Smooth muscle cell (in vitro differentiated cells): ENCODE measurements at regions not wholly inside any gene's neighbourhood (a gene's known extent, or its start where the extent isn't known, plus 50 kb on each side); places are given as distances from the start of the nearest gene placed in this dataset.

Experiments
- DNase-seq: peaks from one replicate; lab custom pipeline; 2025; ENCODE audit not compliant: unreplicated experiment; lab: John Stamatoyannopoulos, UW
- H2AFZ ChIP-seq: fragments of 200-600 bp; sonication (generic); 2 replicates; pipeline ENCODE4 v1.6.0; 2016; ENCODE audit warnings: antibody characterized with exemption, low read depth, mild to moderate bottlenecking
- H3F3A ChIP-seq: fragments of 200-600 bp; sonication (generic); 2 replicates; pipeline ENCODE4 v1.6.0; 2017; ENCODE audit warnings: antibody characterized with exemption, low read depth
- H3K27ac ChIP-seq: fragments of 200-600 bp; sonication (generic); 2 replicates; pipeline ENCODE4 v1.5.1; 2016; ENCODE audit warnings: low read depth, mild to moderate bottlenecking
- H3K27me3 ChIP-seq: fragments of 200-600 bp; sonication (generic); 2 replicates; pipeline ENCODE4 v1.6.1; 2016; ENCODE audit warnings: low read depth, mild to moderate bottlenecking
- H3K36me3 ChIP-seq: fragments of 200-600 bp; sonication (generic); 2 replicates; pipeline ENCODE4 v1.5.1; 2016; ENCODE audit warnings: low read depth
- H3K4me1 ChIP-seq: fragments of 200-600 bp; sonication (generic); 2 replicates; pipeline ENCODE4 v1.5.1; 2016; ENCODE audit warnings: low read depth
- H3K4me2 ChIP-seq: fragments of 200-600 bp; sonication (generic); 2 replicates; pipeline ENCODE4 v1.6.0; 2016; ENCODE audit warnings: mild to moderate bottlenecking
- H3K4me3 ChIP-seq: fragments of 200-600 bp; sonication (generic); 2 replicates; pipeline ENCODE4 v1.5.1; 2016; ENCODE audit warnings: mild to moderate bottlenecking
- H3K79me2 ChIP-seq: fragments of 200-600 bp; sonication (generic); 2 replicates; pipeline ENCODE4 v1.6.0; 2016; ENCODE audit warnings: low read depth, mild to moderate bottlenecking
- H3K9ac ChIP-seq: fragments of 200-600 bp; sonication (generic); 2 replicates; pipeline ENCODE4 v1.6.0; 2016; ENCODE audit warnings: low read depth
- H3K9me3 ChIP-seq: fragments of 200-600 bp; sonication (generic); replicated peaks from 2 replicates; pipeline ENCODE4 v1.5.1; 2016; ENCODE audit warnings: low read depth
- H4K20me1 ChIP-seq: fragments of 200-600 bp; sonication (generic); 2 replicates; pipeline ENCODE4 v1.6.0; 2016; ENCODE audit warnings: low read depth
- WGBS: methylation state at CpG from one replicate; pipeline ENCODE4 v1.1.7; 2016; ENCODE audit warnings: low lambda C conversion rate; 5-methylcytosine and 5-hydroxymethylcytosine counted together
- TF ChIP-seq, protein P1 (sequence below): fragments of 200-600 bp; sonication (generic); IDR thresholded peaks from 2 replicates; pipeline ENCODE4 v1.5.1; 2017; ENCODE audit warnings: borderline replicate concordance, mild to moderate bottlenecking, antibody characterized with exemption; ENCODE audit not compliant: insufficient read depth, poor library complexity, severe bottlenecking

DNA sequence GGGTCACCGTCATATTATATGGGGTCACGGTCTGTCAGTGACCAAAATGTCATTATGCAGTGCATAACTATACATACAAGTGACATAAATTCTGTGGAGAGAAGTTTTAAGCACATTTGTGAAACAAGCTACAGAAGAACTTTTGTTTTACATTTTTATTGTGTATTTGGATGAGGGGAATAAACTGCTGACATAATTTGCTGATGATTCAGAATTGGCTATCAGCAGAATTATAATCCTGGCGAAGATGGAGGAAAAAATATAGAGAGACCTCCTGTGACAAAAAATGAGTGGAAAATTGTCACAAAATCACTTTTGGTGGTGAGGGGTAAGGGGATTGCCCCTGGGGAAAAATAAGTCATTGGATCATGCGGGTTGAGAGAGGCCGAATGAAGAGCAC, 116.3 kb upstream of the ANKRD55 start:
- Histone ChIP-seq H3K9ac (no peak overlapping the region), H3K79me2 (peaks cover 3% of the 10 kb centered on the region), H3K9me3 (no peaks in the 10 kb centered on the region), H3F3A (peaks cover 31% of the 10 kb centered on the region), H3K27me3 (no peaks in the 10 kb centered on the region), H3K27ac (peak overlapping the region; percentile 86), H2AFZ (no peak overlapping the region), H3K4me1 (no peaks in the 10 kb centered on the region), H3K4me2 (no peak overlapping the region), H3K4me3 (no peak overlapping the region), H3K36me3 (no peaks in the 10 kb centered on the region), H4K20me1 (no peaks in the 10 kb centered on the region)
- WGBS, result 94% methylated on average over 5 of the region's 5 CpGs
- TF ChIP-seq, protein P1, sequence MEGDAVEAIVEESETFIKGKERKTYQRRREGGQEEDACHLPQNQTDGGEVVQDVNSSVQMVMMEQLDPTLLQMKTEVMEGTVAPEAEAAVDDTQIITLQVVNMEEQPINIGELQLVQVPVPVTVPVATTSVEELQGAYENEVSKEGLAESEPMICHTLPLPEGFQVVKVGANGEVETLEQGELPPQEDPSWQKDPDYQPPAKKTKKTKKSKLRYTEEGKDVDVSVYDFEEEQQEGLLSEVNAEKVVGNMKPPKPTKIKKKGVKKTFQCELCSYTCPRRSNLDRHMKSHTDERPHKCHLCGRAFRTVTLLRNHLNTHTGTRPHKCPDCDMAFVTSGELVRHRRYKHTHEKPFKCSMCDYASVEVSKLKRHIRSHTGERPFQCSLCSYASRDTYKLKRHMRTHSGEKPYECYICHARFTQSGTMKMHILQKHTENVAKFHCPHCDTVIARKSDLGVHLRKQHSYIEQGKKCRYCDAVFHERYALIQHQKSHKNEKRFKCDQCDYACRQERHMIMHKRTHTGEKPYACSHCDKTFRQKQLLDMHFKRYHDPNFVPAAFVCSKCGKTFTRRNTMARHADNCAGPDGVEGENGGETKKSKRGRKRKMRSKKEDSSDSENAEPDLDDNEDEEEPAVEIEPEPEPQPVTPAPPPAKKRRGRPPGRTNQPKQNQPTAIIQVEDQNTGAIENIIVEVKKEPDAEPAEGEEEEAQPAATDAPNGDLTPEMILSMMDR, result no peak
- no peak for DNase-seq

DNA sequence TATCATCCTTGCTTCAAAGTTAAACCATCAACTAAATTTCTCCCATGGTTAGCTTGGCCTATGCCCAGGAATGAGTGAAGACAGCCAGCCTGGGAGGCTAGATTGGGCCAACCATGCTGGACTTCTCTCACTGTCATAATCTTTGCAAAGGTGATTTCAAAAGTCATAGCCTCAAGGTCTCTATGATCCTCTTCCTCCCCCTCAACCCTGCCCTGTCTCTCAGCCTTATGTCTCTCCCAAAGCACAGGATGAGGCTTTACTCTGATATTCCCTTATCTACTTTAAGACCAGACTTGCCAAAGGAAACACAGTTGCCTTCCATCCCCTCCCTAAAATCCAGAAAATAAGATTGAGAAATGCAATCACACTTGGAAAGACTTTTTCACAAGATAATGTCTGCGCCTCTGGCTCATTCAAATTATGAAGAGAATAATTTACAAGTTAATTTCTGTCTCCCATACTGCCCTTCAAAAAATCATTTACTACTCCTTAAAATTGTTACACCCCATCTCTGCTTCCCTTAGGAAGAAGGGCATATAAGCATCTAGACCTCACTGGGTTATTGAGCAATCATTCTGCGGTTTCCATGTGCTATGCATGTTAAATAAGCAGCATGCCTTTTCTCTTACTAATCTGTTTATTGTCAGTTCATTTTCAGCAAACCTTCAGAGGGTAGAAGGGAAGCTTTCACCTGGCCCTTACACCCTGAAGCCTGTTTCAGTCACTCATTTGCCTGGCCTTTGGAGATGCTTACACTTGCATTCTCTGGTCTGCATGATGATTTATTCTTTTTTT, 113.8 kb upstream of the ANKRD55 start:
- DNase-seq, result no peak
- H3K27ac ChIP-seq, result peak overlapping the region; percentile 85
- no peak overlapping the region for H2AFZ ChIP-seq
- H3F3A ChIP-seq, result peaks cover 31% of the 10 kb centered on the region
- WGBS, result 27% methylated on average over 2 of the region's 2 CpGs
- no peaks in the 10 kb centered on the region for H3K27me3 ChIP-seq
- no peaks in the 10 kb centered on the region for H3K36me3 ChIP-seq
- H3K9ac ChIP-seq, result no peak overlapping the region
- peaks cover 3% of the 10 kb centered on the region for H3K79me2 ChIP-seq
- H3K4me1 ChIP-seq, result no peaks in the 10 kb centered on the region
- H3K4me3 ChIP-seq, result no peak overlapping the region
- no peaks in the 10 kb centered on the region for H4K20me1 ChIP-seq
- no peaks in the 10 kb centered on the region for H3K9me3 ChIP-seq
- TF ChIP-seq, protein P1, result no peak
- H3K4me2 ChIP-seq, result peak overlapping the region; percentile 56

DNA sequence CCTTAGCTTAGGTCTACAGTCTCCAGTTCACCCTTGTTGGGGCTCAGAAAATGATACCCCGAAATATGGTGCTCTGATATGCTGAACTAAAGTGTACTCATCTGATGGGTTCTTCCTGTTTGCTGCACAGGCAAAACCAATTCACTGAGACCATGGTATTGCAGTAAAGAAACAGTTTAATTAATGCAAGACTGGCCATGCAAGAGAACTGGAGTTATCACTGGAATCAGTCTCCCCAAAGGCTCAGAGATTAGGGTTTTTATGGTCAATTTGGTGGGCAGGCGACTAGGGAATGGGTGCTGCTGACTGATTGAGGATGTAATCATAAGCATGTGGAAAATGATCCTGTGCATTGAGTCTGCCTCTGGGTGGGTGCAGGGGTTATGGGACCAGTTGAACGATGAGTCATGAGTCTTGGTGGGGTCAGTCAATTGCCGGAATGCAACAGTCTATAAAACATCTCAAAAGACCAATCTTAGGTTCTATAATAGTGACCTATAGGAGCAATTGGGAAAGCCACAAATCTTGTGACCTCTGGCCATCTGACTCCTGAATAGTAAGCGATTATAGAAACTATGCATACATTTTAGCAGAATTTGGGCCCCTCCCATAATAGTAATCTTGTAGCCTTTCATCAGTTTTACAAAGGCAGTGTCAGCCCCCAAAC, 113.0 kb upstream of the ANKRD55 start:
- H3F3A ChIP-seq, result peaks cover 29% of the 10 kb centered on the region
- peak overlapping the region; percentile 85 for H3K27ac ChIP-seq
- 59% methylated on average over 5 of the region's 5 CpGs for WGBS
- no peak overlapping the region for H3K9ac ChIP-seq
- no peaks in the 10 kb centered on the region for H3K9me3 ChIP-seq
- no peaks in the 10 kb centered on the region for H3K4me1 ChIP-seq
- no peak overlapping the region for H3K4me3 ChIP-seq
- no peaks in the 10 kb centered on the region for H4K20me1 ChIP-seq
- H3K36me3 ChIP-seq, result no peaks in the 10 kb centered on the region
- H3K4me2 ChIP-seq, result peak overlapping the region; percentile 56
- peaks cover 3% of the 10 kb centered on the region for H3K79me2 ChIP-seq
- no peak overlapping the region for H2AFZ ChIP-seq
- TF ChIP-seq, protein P1, result no peak
- H3K27me3 ChIP-seq, result no peaks in the 10 kb centered on the region
- no peak for DNase-seq
